ENCODE measurements at regions not wholly inside any gene's neighbourhood (a gene's known extent, or its start where the extent isn't known, plus 50 kb on each side); places are given as distances from the start of the nearest gene placed in this dataset.

- H3K27me3 Mint-ChIP-seq, result peaks cover 0 to 3% of the 10 kb centered on the region in 2 donors
- no peaks in the 10 kb centered on the region for H3K9me3 Mint-ChIP-seq
- no peaks in the 10 kb centered on the region for H3K36me3 Mint-ChIP-seq
- no peak for DNase-seq
- H3K27ac Mint-ChIP-seq, result no peak overlapping the region
- ChIA-PET CTCF (no interaction called here), POLR2A (no interaction called here)
- H3K4me3 Mint-ChIP-seq, result no peak overlapping the region
- WGBS (ENCODE audit: insufficient coverage), result no CpG with 5 or more reads among the region's 2 CpGs
- Histone ChIP-seq H3K9me3 (no peaks in the 10 kb centered on the region), H3K27me3 (replicated peaks in 1 of 2; ENCODE audit: control insufficient read depth in 2 of 2, extremely low read depth in 1 of 2, insufficient read depth in 2 of 2, low read length in 1 of 2) (no peaks in the 10 kb centered on the region), H3K27ac (ENCODE audit: low read length) (no peak overlapping the region), H3K36me3 (ENCODE audit: control insufficient read depth in 2 of 2, extremely low read depth in 1 of 2, insufficient read depth in 1 of 2, low read length in 1 of 2) (no peaks in the 10 kb centered on the region), H3K4me1 (ENCODE audit: control insufficient read depth in 1 of 2, extremely low read depth in 1 of 2, insufficient read depth in 2 of 2, low read length in 2 of 2) (no peaks in the 10 kb centered on the region), H3K4me3 (ENCODE audit: control insufficient read depth in 1 of 2, extremely low read depth in 1 of 2, low read length in 1 of 2) (no peak overlapping the region)
- no peak for ATAC-seq (replicated peaks in 1 of 4)
- no peaks in the 10 kb centered on the region for H3K4me1 Mint-ChIP-seq
Observed at GRCh38 chr13:105074755-105075154, 1460.7 kb downstream of the EFNB2 start.

- H3K4me3 Mint-ChIP-seq, result no peak overlapping the region
Observed at GRCh38 chr13:105073041-105073440, 1462.4 kb downstream of the EFNB2 start.

GRCh38 chr13:105070452-105070851, 1465.0 kb downstream of the EFNB2 start:
- Mint-ChIP-seq H3K36me3 (no peaks in the 10 kb centered on the region), H3K4me1 (no peaks in the 10 kb centered on the region), H3K27ac (no peak overlapping the region), H3K27me3 (no peaks in the 10 kb centered on the region), H3K4me3 (no peak overlapping the region), H3K9me3 (no peaks in the 10 kb centered on the region)
- ATAC-seq (replicated peaks in 1 of 4), result no peak
- ChIA-PET CTCF (no interaction called here), POLR2A (no interaction called here)
- no CpG with 5 or more reads among the region's 1 CpG for WGBS (ENCODE audit: insufficient coverage)
- H3K9me3 ChIP-seq, result no peaks in the 10 kb centered on the region
- no peaks in the 10 kb centered on the region for H3K4me1 ChIP-seq (ENCODE audit: control insufficient read depth in 1 of 2, extremely low read depth in 1 of 2, insufficient read depth in 2 of 2, low read length in 2 of 2)
- no peaks in the 10 kb centered on the region for H3K36me3 ChIP-seq (ENCODE audit: control insufficient read depth in 2 of 2, extremely low read depth in 1 of 2, insufficient read depth in 1 of 2, low read length in 1 of 2)
- no peak overlapping the region for H3K4me3 ChIP-seq (ENCODE audit: control insufficient read depth in 1 of 2, extremely low read depth in 1 of 2, low read length in 1 of 2)
- H3K27ac ChIP-seq (ENCODE audit: low read length), result no peak overlapping the region
- no peak for DNase-seq
- H3K27me3 ChIP-seq (replicated peaks in 1 of 2; ENCODE audit: control insufficient read depth in 2 of 2, extremely low read depth in 1 of 2, insufficient read depth in 2 of 2, low read length in 1 of 2), result no peaks in the 10 kb centered on the region

More at GRCh38 chr13:105073041-105073440, 1462.4 kb downstream of the EFNB2 start:
- DNase-seq (no peak), ATAC-seq (replicated peaks in 1 of 4) (no peak)
- no peaks in the 10 kb centered on the region for H3K9me3 Mint-ChIP-seq
- no peak overlapping the region for H3K27ac Mint-ChIP-seq
- Histone ChIP-seq H3K27ac (ENCODE audit: low read length) (no peak overlapping the region), H3K4me3 (ENCODE audit: control insufficient read depth in 1 of 2, extremely low read depth in 1 of 2, low read length in 1 of 2) (no peak overlapping the region), H3K9me3 (no peaks in the 10 kb centered on the region), H3K4me1 (ENCODE audit: control insufficient read depth in 1 of 2, extremely low read depth in 1 of 2, insufficient read depth in 2 of 2, low read length in 2 of 2) (no peaks in the 10 kb centered on the region), H3K36me3 (ENCODE audit: control insufficient read depth in 2 of 2, extremely low read depth in 1 of 2, insufficient read depth in 1 of 2, low read length in 1 of 2) (no peaks in the 10 kb centered on the region), H3K27me3 (replicated peaks in 1 of 2; ENCODE audit: control insufficient read depth in 2 of 2, extremely low read depth in 1 of 2, insufficient read depth in 2 of 2, low read length in 1 of 2) (no peaks in the 10 kb centered on the region)
- ChIA-PET POLR2A (no interaction called here), CTCF (interaction anchor here in 1 of 2 donors (0.6 kb wide), 2 partner anchors 196 to 422 kb away, joined by 4 read pairs; no protein-coding TSS in a partner anchor)
- WGBS (ENCODE audit: insufficient coverage), result 83% methylated on average over 5 of the region's 13 CpGs
- no peaks in the 10 kb centered on the region for H3K36me3 Mint-ChIP-seq
- H3K4me1 Mint-ChIP-seq, result no peaks in the 10 kb centered on the region
- H3K27me3 Mint-ChIP-seq, result peaks cover 0 to 3% of the 10 kb centered on the region in 2 donors

GRCh38 chr13:105069106-105069505, 1466.4 kb downstream of the EFNB2 start:
- Mint-ChIP-seq H3K4me3 (no peak overlapping the region), H3K36me3 (no peaks in the 10 kb centered on the region), H3K27me3 (no peaks in the 10 kb centered on the region), H3K27ac (no peak overlapping the region), H3K9me3 (no peaks in the 10 kb centered on the region), H3K4me1 (no peaks in the 10 kb centered on the region)
- ChIA-PET CTCF (no interaction called here), POLR2A (no interaction called here)
- H3K36me3 ChIP-seq (ENCODE audit: control insufficient read depth in 2 of 2, extremely low read depth in 1 of 2, insufficient read depth in 1 of 2, low read length in 1 of 2), result no peaks in the 10 kb centered on the region
- DNase-seq, result no peak
- H3K4me3 ChIP-seq (ENCODE audit: control insufficient read depth in 1 of 2, extremely low read depth in 1 of 2, low read length in 1 of 2), result no peak overlapping the region
- H3K4me1 ChIP-seq (ENCODE audit: control insufficient read depth in 1 of 2, extremely low read depth in 1 of 2, insufficient read depth in 2 of 2, low read length in 2 of 2), result no peaks in the 10 kb centered on the region
- ATAC-seq (replicated peaks in 1 of 4), result no peak
- no peaks in the 10 kb centered on the region for H3K27me3 ChIP-seq (replicated peaks in 1 of 2; ENCODE audit: control insufficient read depth in 2 of 2, extremely low read depth in 1 of 2, insufficient read depth in 2 of 2, low read length in 1 of 2)
- H3K9me3 ChIP-seq, result no peaks in the 10 kb centered on the region
- no peak overlapping the region for H3K27ac ChIP-seq (ENCODE audit: low read length)

GRCh38 chr13:105063676-105064075, 1471.8 kb downstream of the EFNB2 start:
- POLR2A ChIA-PET, result no interaction called here
- CTCF ChIA-PET, result no interaction called here
- no CpG with 5 or more reads among the region's 5 CpGs for WGBS (ENCODE audit: insufficient coverage)

GRCh38 chr13:105059786-105060185, 1475.7 kb downstream of the EFNB2 start:
- Mint-ChIP-seq H3K27me3 (no peaks in the 10 kb centered on the region), H3K4me3 (no peak overlapping the region), H3K9me3 (no peaks in the 10 kb centered on the region), H3K36me3 (no peaks in the 10 kb centered on the region), H3K27ac (no peak overlapping the region), H3K4me1 (no peaks in the 10 kb centered on the region)
- no peaks in the 10 kb centered on the region for H3K9me3 ChIP-seq
- ChIA-PET POLR2A (no interaction called here), CTCF (no interaction called here)
- no peak overlapping the region for H3K4me3 ChIP-seq (ENCODE audit: control insufficient read depth in 1 of 2, extremely low read depth in 1 of 2, low read length in 1 of 2)
- H3K4me1 ChIP-seq (ENCODE audit: control insufficient read depth in 1 of 2, extremely low read depth in 1 of 2, insufficient read depth in 2 of 2, low read length in 2 of 2), result no peaks in the 10 kb centered on the region
- WGBS (ENCODE audit: insufficient coverage), result 69% methylated on average over 3 of the region's 7 CpGs
- DNase-seq, result no peak
- H3K36me3 ChIP-seq (ENCODE audit: control insufficient read depth in 2 of 2, extremely low read depth in 1 of 2, insufficient read depth in 1 of 2, low read length in 1 of 2), result no peaks in the 10 kb centered on the region
- no peak overlapping the region for H3K27ac ChIP-seq (ENCODE audit: low read length)
- no peaks in the 10 kb centered on the region for H3K27me3 ChIP-seq (replicated peaks in 1 of 2; ENCODE audit: control insufficient read depth in 2 of 2, extremely low read depth in 1 of 2, insufficient read depth in 2 of 2, low read length in 1 of 2)
- no peak for ATAC-seq (replicated peaks in 1 of 4)

More at GRCh38 chr13:105063676-105064075, 1471.8 kb downstream of the EFNB2 start:
- Mint-ChIP-seq H3K27ac (no peak overlapping the region), H3K27me3 (no peaks in the 10 kb centered on the region), H3K9me3 (no peaks in the 10 kb centered on the region), H3K4me3 (no peak overlapping the region), H3K36me3 (no peaks in the 10 kb centered on the region), H3K4me1 (no peaks in the 10 kb centered on the region)
- Histone ChIP-seq H3K4me3 (ENCODE audit: control insufficient read depth in 1 of 2, extremely low read depth in 1 of 2, low read length in 1 of 2) (no peak overlapping the region), H3K36me3 (ENCODE audit: control insufficient read depth in 2 of 2, extremely low read depth in 1 of 2, insufficient read depth in 1 of 2, low read length in 1 of 2) (no peaks in the 10 kb centered on the region), H3K27me3 (replicated peaks in 1 of 2; ENCODE audit: control insufficient read depth in 2 of 2, extremely low read depth in 1 of 2, insufficient read depth in 2 of 2, low read length in 1 of 2) (no peaks in the 10 kb centered on the region), H3K4me1 (ENCODE audit: control insufficient read depth in 1 of 2, extremely low read depth in 1 of 2, insufficient read depth in 2 of 2, low read length in 2 of 2) (no peaks in the 10 kb centered on the region), H3K9me3 (no peaks in the 10 kb centered on the region), H3K27ac (ENCODE audit: low read length) (no peak overlapping the region)
- ATAC-seq (replicated peaks in 1 of 4), result no peak
- no peak for DNase-seq

GRCh38 chr13:105058517-105058916, 1476.9 kb downstream of the EFNB2 start:
- ChIA-PET CTCF (no interaction called here), POLR2A (no interaction called here)
- ATAC-seq (replicated peaks in 1 of 4), result no peak
- Mint-ChIP-seq H3K4me3 (no peak overlapping the region), H3K4me1 (no peaks in the 10 kb centered on the region), H3K27me3 (no peaks in the 10 kb centered on the region), H3K27ac (no peak overlapping the region), H3K9me3 (no peaks in the 10 kb centered on the region), H3K36me3 (no peaks in the 10 kb centered on the region)
- no peaks in the 10 kb centered on the region for H3K27me3 ChIP-seq (replicated peaks in 1 of 2; ENCODE audit: control insufficient read depth in 2 of 2, extremely low read depth in 1 of 2, insufficient read depth in 2 of 2, low read length in 1 of 2)
- no peak overlapping the region for H3K27ac ChIP-seq (ENCODE audit: low read length)
- no peaks in the 10 kb centered on the region for H3K9me3 ChIP-seq
- no CpG with 5 or more reads among the region's 2 CpGs for WGBS (ENCODE audit: insufficient coverage)
- H3K4me3 ChIP-seq (ENCODE audit: control insufficient read depth in 1 of 2, extremely low read depth in 1 of 2, low read length in 1 of 2), result no peak overlapping the region
- no peak for DNase-seq
- H3K4me1 ChIP-seq (ENCODE audit: control insufficient read depth in 1 of 2, extremely low read depth in 1 of 2, insufficient read depth in 2 of 2, low read length in 2 of 2), result no peaks in the 10 kb centered on the region
- H3K36me3 ChIP-seq (ENCODE audit: control insufficient read depth in 2 of 2, extremely low read depth in 1 of 2, insufficient read depth in 1 of 2, low read length in 1 of 2), result no peaks in the 10 kb centered on the region
